Adrenal gland (tissue), 9 donors: ENCODE measurements at regions not wholly inside any gene's neighbourhood (a gene's known extent, or its start where the extent isn't known, plus 50 kb on each side); places are given as distances from the start of the nearest gene placed in this dataset.

ENCODE experiments used
- DNase-seq, 7 donors: peaks; one replicate each; pipeline ENCODE4 v3.0.0-alpha.2; 2019 to 2020
- H3K27ac ChIP-seq, 5 donors: fragments of 200-600 bp; sonication (generic) in 4 of 5; 1 replicate in 3 of 5; 2 replicates in 2 of 5; pipeline versions ENCODE4 v1.5.1 to v1.8.0; 2016 to 2020; ENCODE audit warnings: mild to moderate bottlenecking in 1 of 5
- H3K27me3 ChIP-seq: fragments of 200-600 bp; 2 replicates; pipeline ENCODE4 v1.8.0; 2021
- H3K36me3 ChIP-seq, 2 donors: fragments of 200-600 bp; replicated peaks in 1 of 2; 1 replicate in 1 of 2; 2 replicates in 1 of 2; pipeline versions ENCODE4 v1.5.1 to v1.8.0; 2018 to 2022
- H3K4me1 ChIP-seq, 2 donors: fragments of 200-600 bp; replicated peaks in 1 of 2; 1 replicate in 1 of 2; 2 replicates in 1 of 2; pipeline versions ENCODE4 v1.5.1 to v1.8.0; 2018 to 2021
- H3K4me3 ChIP-seq, 4 donors: fragments of 200-600 bp; sonication (generic) in 3 of 4; one replicate each; pipeline ENCODE4 v1.5.1; 2016 to 2018
- H3K9me3 ChIP-seq, 3 donors: fragments of 200-600 bp; sonication (generic) in 1 of 3; replicated peaks in 1 of 3; 1 replicate in 2 of 3; 2 replicates in 1 of 3; pipeline versions ENCODE4 v1.5.1 to v1.8.0; 2016 to 2021
- POLR2A ChIP-seq, 2 donors: fragments of 450-650 bp; IDR thresholded peaks; one replicate each; pipeline ENCODE4 v1.6.1; 2017; ENCODE audit warnings: antibody characterized with exemption in 2 of 2, mild to moderate bottlenecking in 2 of 2, moderate library complexity in 1 of 2
- WGBS, 4 donors: extraction: QIAGEN DNeasy Blood & Tissue Kit in 2 of 4; methylation state at CpG; one replicate each; pipeline versions ENCODE4 v1.1.5 to v1.1.7; 2013 to 2017; 5-methylcytosine and 5-hydroxymethylcytosine counted together
- intact Hi-C, 2 donors: fragments of 100-400 bp; cut with DNase I; formaldehyde crosslinking; loops; one replicate each; pipeline versions ENCODE4 v1.14.1 to v1.15.0; 2022 to 2023
- TF ChIP-seq, protein P1 (sequence below), 6 experiments: fragments of 450-650 bp in 4 of 6; fragments of 200-600 bp in 2 of 6; sonication (generic) in 1 of 6; IDR thresholded peaks; 1 replicate in 5 of 6; 2 replicates in 1 of 6; pipeline versions ENCODE4 v1.5.1 to v1.8.0; 2016 to 2021; ENCODE audit warnings: antibody characterized with exemption in 6 of 6, mild to moderate bottlenecking in 2 of 6, moderate library complexity in 1 of 6
- donor health status: healthy with polysubstance abuse.
- donor health status: Bipolar disorder and iron deficiency.
- donor health status: DM: yes; HTN: yes; CAD: no.
- donor health status: DM: no; HTN: no; CAD: no.
- donor health status: DM: no; HTN: no; CAD: no.

GRCh38 chr4:131046821-131047220, 1950.9 kb downstream of the C4orf33 start:
- Histone ChIP-seq H3K27me3 (no peaks in the 10 kb centered on the region), H3K36me3 (no peaks in the 10 kb centered on the region), H3K4me1 (no peaks in the 10 kb centered on the region), H3K4me3 (no peak overlapping the region), H3K9me3 (no peaks in the 10 kb centered on the region), H3K27ac (no peak overlapping the region)
- TF ChIP-seq POLR2A (IDR thresholded peaks at IDR 0.05): no peak
- TF ChIP-seq, protein P1, sequence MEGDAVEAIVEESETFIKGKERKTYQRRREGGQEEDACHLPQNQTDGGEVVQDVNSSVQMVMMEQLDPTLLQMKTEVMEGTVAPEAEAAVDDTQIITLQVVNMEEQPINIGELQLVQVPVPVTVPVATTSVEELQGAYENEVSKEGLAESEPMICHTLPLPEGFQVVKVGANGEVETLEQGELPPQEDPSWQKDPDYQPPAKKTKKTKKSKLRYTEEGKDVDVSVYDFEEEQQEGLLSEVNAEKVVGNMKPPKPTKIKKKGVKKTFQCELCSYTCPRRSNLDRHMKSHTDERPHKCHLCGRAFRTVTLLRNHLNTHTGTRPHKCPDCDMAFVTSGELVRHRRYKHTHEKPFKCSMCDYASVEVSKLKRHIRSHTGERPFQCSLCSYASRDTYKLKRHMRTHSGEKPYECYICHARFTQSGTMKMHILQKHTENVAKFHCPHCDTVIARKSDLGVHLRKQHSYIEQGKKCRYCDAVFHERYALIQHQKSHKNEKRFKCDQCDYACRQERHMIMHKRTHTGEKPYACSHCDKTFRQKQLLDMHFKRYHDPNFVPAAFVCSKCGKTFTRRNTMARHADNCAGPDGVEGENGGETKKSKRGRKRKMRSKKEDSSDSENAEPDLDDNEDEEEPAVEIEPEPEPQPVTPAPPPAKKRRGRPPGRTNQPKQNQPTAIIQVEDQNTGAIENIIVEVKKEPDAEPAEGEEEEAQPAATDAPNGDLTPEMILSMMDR (IDR thresholded peaks at IDR 0.05): no peak
- no peak for DNase-seq
- whole genome bisulfite sequencing, 4 donors: 70 to 93% (median 80%) methylated on average over 4 of the region's 4 CpGs
- intact Hi-C loops: no loop called here

DNA sequence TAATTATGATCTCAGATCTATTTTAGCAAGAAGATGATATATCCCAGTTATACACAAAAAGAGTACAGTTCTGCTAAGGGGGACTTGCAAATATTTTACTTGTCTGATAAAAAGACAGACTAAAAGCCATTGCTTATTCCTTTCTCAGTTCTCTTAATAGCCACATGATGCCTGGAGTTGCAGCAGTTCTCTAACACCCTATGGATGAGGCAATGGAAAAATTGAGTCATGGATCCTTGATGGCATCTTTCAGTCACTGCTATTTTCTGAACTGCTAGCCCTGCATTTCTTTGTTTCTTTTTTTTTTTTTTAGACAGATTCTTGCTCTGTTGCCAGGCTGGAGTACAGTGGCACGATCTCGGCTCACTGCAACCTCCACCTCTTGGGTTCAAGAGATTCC, 1956.7 kb downstream of the C4orf33 start:
- Histone ChIP-seq H3K4me1 (no peaks in the 10 kb centered on the region), H3K4me3 (no peak overlapping the region), H3K36me3 (no peaks in the 10 kb centered on the region), H3K27me3 (no peaks in the 10 kb centered on the region), H3K9me3 (no peaks in the 10 kb centered on the region), H3K27ac (no peak overlapping the region)
- TF ChIP-seq POLR2A (IDR thresholded peaks at IDR 0.05): no peak
- TF ChIP-seq, protein P1 (IDR thresholded peaks at IDR 0.05): no peak
- DNase-seq: no peak
- intact Hi-C loops: no loop called here
- 58 to 81% (median 80%) methylated on average over 2 of the region's 2 CpGs for WGBS, 4 donors

DNA sequence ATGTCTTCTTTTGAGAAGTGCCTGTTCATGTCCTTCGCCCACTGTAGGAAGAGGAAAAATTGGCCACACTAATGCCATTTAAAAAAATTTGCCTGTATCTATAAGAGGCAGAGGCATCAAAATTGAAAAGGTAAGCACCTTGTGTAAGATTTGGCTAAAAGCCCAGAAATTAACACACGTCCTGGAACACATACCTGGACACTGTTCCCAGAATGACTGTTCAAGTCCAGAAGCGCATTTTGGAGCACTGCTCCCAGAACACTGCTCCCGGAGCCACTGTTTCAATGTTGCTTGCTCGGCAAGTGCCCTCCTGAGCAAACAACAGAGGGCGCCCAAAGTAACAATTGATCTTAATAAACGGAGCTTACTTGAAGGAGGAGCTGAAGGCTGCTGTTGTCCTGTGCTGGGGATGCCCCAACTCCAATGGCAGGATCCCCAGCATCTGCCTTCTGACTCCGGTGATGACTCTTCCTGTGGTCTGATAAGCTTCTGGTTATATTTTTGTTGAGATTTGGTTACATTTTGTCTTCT, 1958.6 kb downstream of the C4orf33 start:
- no peak for TF ChIP-seq POLR2A (IDR thresholded peaks at IDR 0.05)
- WGBS, 4 donors: 78 to 86% (median 85%) methylated on average over 8 of the region's 8 CpGs

GRCh38 chr4:131061734-131062133, 1965.8 kb downstream of the C4orf33 start:
- no peaks in the 10 kb centered on the region for H3K9me3 ChIP-seq

More for the DNA sequence above, 1958.6 kb downstream of the C4orf33 start:
- no peak for DNase-seq
- Histone ChIP-seq H3K9me3 (no peaks in the 10 kb centered on the region), H3K36me3 (no peaks in the 10 kb centered on the region), H3K27ac (no peak overlapping the region), H3K27me3 (no peaks in the 10 kb centered on the region), H3K4me3 (no peak overlapping the region), H3K4me1 (no peaks in the 10 kb centered on the region)
- intact Hi-C loops: no loop called here

GRCh38 chr4:131063878-131064277, 1967.9 kb downstream of the C4orf33 start:
- WGBS, 4 donors: 89 to 95% (median 91%) methylated on average over 5 of the region's 5 CpGs
- Histone ChIP-seq H3K36me3 (no peaks in the 10 kb centered on the region), H3K27ac (no peak overlapping the region), H3K4me3 (no peak overlapping the region), H3K4me1 (no peaks in the 10 kb centered on the region), H3K27me3 (no peaks in the 10 kb centered on the region), H3K9me3 (no peaks in the 10 kb centered on the region)
- DNase-seq: no peak
- intact Hi-C loops: no loop called here
- TF ChIP-seq POLR2A (IDR thresholded peaks at IDR 0.05): no peak
- TF ChIP-seq, protein P1 (IDR thresholded peaks at IDR 0.05): no peak

More at GRCh38 chr4:131061734-131062133, 1965.8 kb downstream of the C4orf33 start:
- TF ChIP-seq POLR2A (IDR thresholded peaks at IDR 0.05): no peak
- TF ChIP-seq, protein P1 (IDR thresholded peaks at IDR 0.05): no peak
- no peak overlapping the region for H3K27ac ChIP-seq
- H3K36me3 ChIP-seq: no peaks in the 10 kb centered on the region
- no peak overlapping the region for H3K4me3 ChIP-seq
- no peak for DNase-seq
- WGBS, 4 donors: 67 to 87% (median 72%) methylated on average over 1 of the region's 1 CpG
- intact Hi-C loops: no loop called here
- no peaks in the 10 kb centered on the region for H3K4me1 ChIP-seq
- no peaks in the 10 kb centered on the region for H3K27me3 ChIP-seq
